Heart left ventricle (tissue), 13 donors: ENCODE measurements at regions not wholly inside any gene's neighbourhood (a gene's known extent, or its start where the extent isn't known, plus 50 kb on each side); places are given as distances from the start of the nearest gene placed in this dataset.

Source experiments
- POLR2A ChIP-seq, 2 donors: fragments of 450-650 bp; IDR thresholded peaks; one replicate each; pipeline ENCODE4 v1.6.1; 2017; ENCODE audit warnings: antibody characterized with exemption in 2 of 2, mild to moderate bottlenecking in 2 of 2, moderate library complexity in 2 of 2
- TF ChIP-seq, protein P1 (sequence below), 12 donors: fragments of 200-600 bp; sonication (generic) in 4 of 12; IDR thresholded peaks; one replicate each; pipeline versions ENCODE4 v1.5.0 to v1.8.0; 2018 to 2022; ENCODE audit warnings: antibody characterized with exemption in 12 of 12, mild to moderate bottlenecking in 5 of 12
- donor health status: ischemic (EF 13 %, LVEDD 7.1; RV severe dilation, severe dysfunction).
- donor health status: DM: no; HTN: yes; CAD: no.
- donor health status: DM: no; HTN: no; CAD: no.
- donor health status: ischemic (EF 25% LVEDD 6.9; RV normal size, moderate dysfunction).
- donor health status: ischemic (EF 25% LVEDD 5.7; RV mildly dilated, moderate dysfunction).
- donor health status: ischemic (EF 35%, LVEDD 5.7; RV mildly dilated, moderate dysfunction).
- donor health status: nonischemic (EF 11% LVEDD 7.7; RV severe dilation, severe dysfunction).
- donor health status: DM: yes; HTN: yes; CAD: no.
- donor health status: PGD.
- donor health status: ischemic (EF 29% LVEDD 5.4; RV normal size, mild dysfunction).
- donor health status: nonischemic (EF 23%, LVEDD 6.1; RV moderate dilation, normal function).

DNA sequence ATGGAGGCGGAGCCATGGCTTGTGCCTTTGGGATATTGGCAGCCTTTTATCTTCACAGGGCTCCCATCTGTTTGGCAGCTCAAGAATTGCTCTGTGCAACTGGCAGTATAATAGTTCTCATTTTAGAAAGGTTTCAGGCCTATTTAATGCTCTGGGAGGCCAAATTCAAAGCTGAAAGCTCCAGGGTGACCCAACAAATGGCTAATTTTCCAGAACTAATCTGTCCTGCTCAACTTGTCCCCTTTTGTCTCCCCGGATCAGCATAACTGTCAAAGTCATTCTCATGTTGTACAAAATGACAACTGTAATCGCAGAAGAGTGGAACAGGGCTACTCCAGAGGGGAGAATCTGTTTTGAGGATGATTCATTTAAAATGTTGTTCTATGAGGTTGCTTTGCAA is 52.6 kb upstream of the CXCL14 start:
- no peak for TF ChIP-seq POLR2A (IDR thresholded peaks at IDR 0.05)
- TF ChIP-seq, protein P1, sequence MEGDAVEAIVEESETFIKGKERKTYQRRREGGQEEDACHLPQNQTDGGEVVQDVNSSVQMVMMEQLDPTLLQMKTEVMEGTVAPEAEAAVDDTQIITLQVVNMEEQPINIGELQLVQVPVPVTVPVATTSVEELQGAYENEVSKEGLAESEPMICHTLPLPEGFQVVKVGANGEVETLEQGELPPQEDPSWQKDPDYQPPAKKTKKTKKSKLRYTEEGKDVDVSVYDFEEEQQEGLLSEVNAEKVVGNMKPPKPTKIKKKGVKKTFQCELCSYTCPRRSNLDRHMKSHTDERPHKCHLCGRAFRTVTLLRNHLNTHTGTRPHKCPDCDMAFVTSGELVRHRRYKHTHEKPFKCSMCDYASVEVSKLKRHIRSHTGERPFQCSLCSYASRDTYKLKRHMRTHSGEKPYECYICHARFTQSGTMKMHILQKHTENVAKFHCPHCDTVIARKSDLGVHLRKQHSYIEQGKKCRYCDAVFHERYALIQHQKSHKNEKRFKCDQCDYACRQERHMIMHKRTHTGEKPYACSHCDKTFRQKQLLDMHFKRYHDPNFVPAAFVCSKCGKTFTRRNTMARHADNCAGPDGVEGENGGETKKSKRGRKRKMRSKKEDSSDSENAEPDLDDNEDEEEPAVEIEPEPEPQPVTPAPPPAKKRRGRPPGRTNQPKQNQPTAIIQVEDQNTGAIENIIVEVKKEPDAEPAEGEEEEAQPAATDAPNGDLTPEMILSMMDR (IDR thresholded peaks at IDR 0.05), result no peak
